Gastrocnemius medialis (tissue), 4 donors: ENCODE measurements at regions not wholly inside any gene's neighbourhood (a gene's known extent, or its start where the extent isn't known, plus 50 kb on each side); places are given as distances from the start of the nearest gene placed in this dataset.

Source experiments
- ATAC-seq, 2 donors: fragments of 150-250 bp; one replicate each; pipeline ENCODE4 v1.9.1; 2016
- DNase-seq, 2 donors: peaks; one replicate each; pipeline ENCODE4 v3.0.0-alpha.2; 2019
- H3K27ac ChIP-seq, 4 donors: fragments of 200-600 bp; sonication (generic); 1 replicate in 1 of 4; 2 replicates in 3 of 4; pipeline ENCODE4 v1.5.1; 2016 to 2018; ENCODE audit warnings: mild to moderate bottlenecking in 2 of 4, moderate library complexity in 1 of 4
- H3K27me3 ChIP-seq, 3 donors: fragments of 200-600 bp; sonication (generic) in 2 of 3; 1 replicate in 1 of 3; 2 replicates in 2 of 3; pipeline versions ENCODE4 v1.5.1 to v1.6.0; 2016 to 2019; ENCODE audit warnings: mild to moderate bottlenecking in 1 of 3, moderate library complexity in 1 of 3
- H3K36me3 ChIP-seq, 2 donors: fragments of 200-600 bp; sonication (generic) in 1 of 2; one replicate each; pipeline ENCODE4 v1.5.1; 2017 to 2018
- H3K4me1 ChIP-seq, 2 donors: fragments of 200-600 bp; sonication (generic) in 1 of 2; one replicate each; pipeline ENCODE4 v1.5.1; 2016 to 2017; ENCODE audit warnings: mild to moderate bottlenecking in 2 of 2
- H3K4me3 ChIP-seq, 4 donors: fragments of 200-600 bp; sonication (generic) in 3 of 4; 1 replicate in 1 of 4; 2 replicates in 3 of 4; pipeline ENCODE4 v1.5.1; 2016 to 2019; ENCODE audit warnings: mild to moderate bottlenecking in 2 of 4
- H3K9me3 ChIP-seq, 3 donors: fragments of 200-600 bp; sonication (generic) in 2 of 3; 1 replicate in 1 of 3; 2 replicates in 2 of 3; pipeline ENCODE4 v1.5.1; 2016 to 2019
- CTCF ChIP-seq, 5 experiments: fragments of 450-650 bp in 3 of 5; fragments of 200-600 bp in 2 of 5; sonication (generic) in 2 of 5; IDR thresholded peaks in 4 of 5; conservative IDR thresholded peaks in 1 of 5; 1 replicate in 4 of 5; 2 replicates in 1 of 5; pipeline ENCODE4 v1.5.1; 2016 to 2019; ENCODE audit warnings: antibody characterized with exemption in 5 of 5, mild to moderate bottlenecking in 3 of 5, moderate library complexity in 3 of 5
- POLR2A ChIP-seq, 2 donors: fragments of 450-650 bp; IDR thresholded peaks; one replicate each; pipeline ENCODE4 v1.6.1; 2017; ENCODE audit warnings: antibody characterized with exemption in 2 of 2, mild to moderate bottlenecking in 2 of 2, moderate library complexity in 2 of 2
- in situ Hi-C, 4 donors: fragments of 200-750 bp; cut with MboI; loops; one replicate each; pipeline versions ENCODE4 v1.15.0 to v1.8.0; 2017; ENCODE audit warnings: low sequenced_read_pairs in 4 of 4
- intact Hi-C: fragments of 100-400 bp; cut with DNase I; formaldehyde crosslinking; loops from one replicate; pipeline ENCODE4 v1.15.1; 2023; ENCODE audit warnings: low total_unique reads

GRCh38 chr12:4015225-4016091, 142.3 kb upstream of the PARP11 start:
- ATAC-seq: no peak
- Histone ChIP-seq H3K4me3 (no peak overlapping the region), H3K27me3 (no peaks in the 10 kb centered on the region), H3K4me1 (no peaks in the 10 kb centered on the region), H3K36me3 (no peaks in the 10 kb centered on the region), H3K27ac (no peak overlapping the region), H3K9me3 (no peaks in the 10 kb centered on the region)
- no peak for DNase-seq
- no peak for TF ChIP-seq POLR2A (IDR thresholded peaks at IDR 0.05)
- no peak for TF ChIP-seq CTCF (IDR thresholded peaks at IDR 0.05 in 4 of 5, conservative IDR thresholded peaks at IDR 0.05 in 1 of 5)
- intact Hi-C loops (no loop called here), in situ Hi-C loops (no loop called here)

GRCh38 chr12:4014858-4015224, 141.6 kb upstream of the PARP11 start:
- intact Hi-C loops: no loop called here
- no peaks in the 10 kb centered on the region for H3K27me3 ChIP-seq
- no peaks in the 10 kb centered on the region for H3K36me3 ChIP-seq
- H3K4me3 ChIP-seq: no peak overlapping the region
- in situ Hi-C loops: no loop called here
- DNase-seq (no peak), ATAC-seq (no peak)
- H3K4me1 ChIP-seq: no peaks in the 10 kb centered on the region
- TF ChIP-seq POLR2A (IDR thresholded peaks at IDR 0.05): no peak
- TF ChIP-seq CTCF (IDR thresholded peaks at IDR 0.05 in 4 of 5, conservative IDR thresholded peaks at IDR 0.05 in 1 of 5): no peak
- no peaks in the 10 kb centered on the region for H3K9me3 ChIP-seq
- H3K27ac ChIP-seq: no peak overlapping the region

- no peak for TF ChIP-seq CTCF (IDR thresholded peaks at IDR 0.05 in 4 of 5, conservative IDR thresholded peaks at IDR 0.05 in 1 of 5)
- no peak for TF ChIP-seq POLR2A (IDR thresholded peaks at IDR 0.05)
- intact Hi-C loops: no loop called here
Observed at GRCh38 chr12:4014444-4014843, 141.2 kb upstream of the PARP11 start.

GRCh38 chr12:4012977-4013968, 140.1 kb upstream of the PARP11 start:
- intact Hi-C loops: no loop called here
- H3K27me3 ChIP-seq: no peaks in the 10 kb centered on the region
- TF ChIP-seq POLR2A (IDR thresholded peaks at IDR 0.05): no peak
- TF ChIP-seq CTCF (IDR thresholded peaks at IDR 0.05 in 4 of 5, conservative IDR thresholded peaks at IDR 0.05 in 1 of 5): no peak
- H3K9me3 ChIP-seq: no peaks in the 10 kb centered on the region
- DNase-seq (no peak), ATAC-seq (no peak)
- H3K4me3 ChIP-seq: no peak overlapping the region
- H3K27ac ChIP-seq: no peak overlapping the region
- no peaks in the 10 kb centered on the region for H3K4me1 ChIP-seq
- no peaks in the 10 kb centered on the region for H3K36me3 ChIP-seq
- in situ Hi-C loops: no loop called here

More at GRCh38 chr12:4014444-4014843, 141.2 kb upstream of the PARP11 start:
- Histone ChIP-seq H3K9me3 (no peaks in the 10 kb centered on the region), H3K27ac (no peak overlapping the region), H3K4me3 (no peak overlapping the region), H3K36me3 (no peaks in the 10 kb centered on the region), H3K4me1 (no peaks in the 10 kb centered on the region), H3K27me3 (no peaks in the 10 kb centered on the region)
- ATAC-seq (no peak), DNase-seq (no peak)
- in situ Hi-C loops: no loop called here
